HEK293 (cell line): ENCODE measurements at regions not wholly inside any gene's neighbourhood (a gene's known extent, or its start where the extent isn't known, plus 50 kb on each side); places are given as distances from the start of the nearest gene placed in this dataset.

Source experiments
- CTCF ChIA-PET: fragments of 350-600 bp; formaldehyde crosslinking; extraction: SDS; loops from one replicate; lab custom pipeline; 2021; ENCODE audit warnings: antibody characterized with exemption; lab: Yijun Ruan, JAX
- POLR2A ChIA-PET: fragments of 300-600 bp; formaldehyde crosslinking; extraction: SDS; loops from one replicate; lab custom pipeline; 2020; ENCODE audit warnings: antibody characterized with exemption, inconsistent platforms; lab: Yijun Ruan, JAX
- H3K27ac ChIP-seq: fragments of 200-500 bp; sonication (Bioruptor generic); 2 replicates; pipeline ENCODE4 v1.5.1; 2014; ENCODE audit warnings: low read depth, low read length, control low read depth, inconsistent platforms; ENCODE audit errors: extremely low read depth
- H3K36me3 ChIP-seq, 2 experiments: fragments of 200-500 bp in 1 of 2; sonication (Bioruptor generic) in 1 of 2; 1 replicate in 1 of 2; 2 replicates in 1 of 2; pipeline ENCODE4 v1.5.1; 2014 to 2017; ENCODE audit warnings: inconsistent platforms in 2 of 2, low read length in 2 of 2; ENCODE audit not compliant: control insufficient read depth in 2 of 2, insufficient read depth in 1 of 2
- H3K4me1 ChIP-seq: fragments of 200-500 bp; sonication (Bioruptor generic); 2 replicates; pipeline ENCODE4 v1.5.1; 2014; ENCODE audit warnings: mild to moderate bottlenecking, low read length, inconsistent platforms; ENCODE audit not compliant: control insufficient read depth, insufficient read depth
- H3K4me3 ChIP-seq: 2 replicates; pipeline ENCODE4 v1.5.1; 2011; ENCODE audit warnings: low read depth, mild to moderate bottlenecking, control low read depth, low read length, moderate library complexity
- H3K9me3 ChIP-seq: fragments of 200-500 bp; sonication (Bioruptor generic); 2 replicates; pipeline ENCODE4 v1.5.1; 2014; ENCODE audit warnings: low read depth, low read length, inconsistent platforms; ENCODE audit not compliant: control insufficient read depth, insufficient read depth
- EGR2 ChIP-seq: fragments of 450-650 bp; formaldehyde crosslinking; IDR thresholded peaks from 2 replicates; pipeline ENCODE4 v1.5.1; 2016; ENCODE audit warnings: low read depth, missing biosample characterization, missing genetic modification characterization
- OSR2 ChIP-seq: fragments of 450-650 bp; formaldehyde crosslinking; IDR thresholded peaks from 2 replicates; pipeline ENCODE4 v1.5.1; 2016; ENCODE audit warnings: missing biosample characterization, missing genetic modification characterization
- WT1 ChIP-seq: fragments of 450-650 bp; formaldehyde crosslinking; IDR thresholded peaks from 2 replicates; pipeline ENCODE4 v1.5.1; 2016; ENCODE audit warnings: missing biosample characterization, missing genetic modification characterization
- YY2 ChIP-seq: fragments of 450-650 bp; formaldehyde crosslinking; IDR thresholded peaks from 2 replicates; pipeline ENCODE4 v1.5.1; 2016; ENCODE audit warnings: missing biosample characterization, missing genetic modification characterization
- ZFHX2 ChIP-seq: fragments of 450-650 bp; formaldehyde crosslinking; conservative IDR thresholded peaks from 2 replicates; pipeline ENCODE4 v1.5.1; 2016; ENCODE audit warnings: missing biosample characterization, missing genetic modification characterization
- ZFP69B ChIP-seq: fragments of 450-650 bp; formaldehyde crosslinking; IDR thresholded peaks from 2 replicates; pipeline ENCODE4 v1.5.1; 2016; ENCODE audit warnings: missing biosample characterization, missing genetic modification characterization
- ZNF23 ChIP-seq: fragments of 450-650 bp; formaldehyde crosslinking; IDR thresholded peaks from 2 replicates; pipeline ENCODE4 v1.5.1; 2016; ENCODE audit warnings: missing biosample characterization, missing genetic modification characterization, borderline replicate concordance
- ZNF37A ChIP-seq: fragments of 450-650 bp; IDR thresholded peaks from 2 replicates; pipeline ENCODE4 v1.5.1; 2018; ENCODE audit warnings: missing biosample characterization, missing genetic modification characterization
- ZNF391 ChIP-seq: fragments of 450-650 bp; formaldehyde crosslinking; IDR thresholded peaks from 2 replicates; pipeline ENCODE4 v1.5.1; 2016; ENCODE audit warnings: low read depth, missing biosample characterization, missing genetic modification characterization, borderline replicate concordance
- ZNF394 ChIP-seq: fragments of 450-650 bp; formaldehyde crosslinking; IDR thresholded peaks from 2 replicates; pipeline ENCODE4 v1.5.1; 2016; ENCODE audit warnings: missing biosample characterization, missing genetic modification characterization, mild to moderate bottlenecking, moderate library complexity, borderline replicate concordance
- ZNF433 ChIP-seq: fragments of 450-650 bp; formaldehyde crosslinking; IDR thresholded peaks from 2 replicates; pipeline ENCODE4 v1.5.1; 2016; ENCODE audit warnings: missing biosample characterization, missing genetic modification characterization, low read depth
- ZNF473 ChIP-seq: fragments of 450-650 bp; formaldehyde crosslinking; IDR thresholded peaks from 2 replicates; pipeline ENCODE4 v1.5.1; 2017; ENCODE audit warnings: missing biosample characterization, missing genetic modification characterization
- ZNF48 ChIP-seq: fragments of 450-650 bp; formaldehyde crosslinking; IDR thresholded peaks from 2 replicates; pipeline ENCODE4 v1.5.1; 2016; ENCODE audit warnings: missing biosample characterization, missing genetic modification characterization
- ZNF501 ChIP-seq: fragments of 450-650 bp; formaldehyde crosslinking; IDR thresholded peaks from 2 replicates; pipeline ENCODE4 v1.5.1; 2016; ENCODE audit warnings: missing biosample characterization, missing genetic modification characterization
- ZNF521 ChIP-seq: fragments of 450-650 bp; formaldehyde crosslinking; IDR thresholded peaks from 2 replicates; pipeline ENCODE4 v1.5.1; 2017; ENCODE audit warnings: missing biosample characterization, mild to moderate bottlenecking, missing genetic modification characterization
- ZNF600 ChIP-seq: fragments of 450-650 bp; formaldehyde crosslinking; IDR thresholded peaks from 2 replicates; pipeline ENCODE4 v1.5.1; 2016; ENCODE audit warnings: missing biosample characterization, missing genetic modification characterization
- ZNF624 ChIP-seq: fragments of 450-650 bp; formaldehyde crosslinking; IDR thresholded peaks from 2 replicates; pipeline ENCODE4 v1.5.1; 2017; ENCODE audit warnings: missing biosample characterization, missing genetic modification characterization
- ZNF777 ChIP-seq: fragments of 450-650 bp; formaldehyde crosslinking; IDR thresholded peaks from 2 replicates; pipeline ENCODE4 v1.5.1; 2017; ENCODE audit warnings: missing biosample characterization, missing genetic modification characterization, borderline replicate concordance
- ZSCAN16 ChIP-seq: fragments of 450-650 bp; formaldehyde crosslinking; IDR thresholded peaks from 2 replicates; pipeline ENCODE4 v1.5.1; 2016; ENCODE audit warnings: missing biosample characterization, missing genetic modification characterization
- TF ChIP-seq, protein P1 (sequence below): fragments of 450-650 bp; formaldehyde crosslinking; IDR thresholded peaks from 2 replicates; pipeline ENCODE4 v1.5.1; 2016; ENCODE audit warnings: missing biosample characterization, missing genetic modification characterization
- TF ChIP-seq, protein P2 (sequence below): fragments of 450-650 bp; formaldehyde crosslinking; IDR thresholded peaks from 2 replicates; pipeline ENCODE4 v1.5.1; 2016; ENCODE audit warnings: missing biosample characterization, missing genetic modification characterization
- TF ChIP-seq, protein P3 (sequence below): fragments of 450-650 bp; formaldehyde crosslinking; IDR thresholded peaks from 2 replicates; pipeline ENCODE4 v1.5.1; 2016; ENCODE audit warnings: missing biosample characterization, missing genetic modification characterization, low read depth

DNA sequence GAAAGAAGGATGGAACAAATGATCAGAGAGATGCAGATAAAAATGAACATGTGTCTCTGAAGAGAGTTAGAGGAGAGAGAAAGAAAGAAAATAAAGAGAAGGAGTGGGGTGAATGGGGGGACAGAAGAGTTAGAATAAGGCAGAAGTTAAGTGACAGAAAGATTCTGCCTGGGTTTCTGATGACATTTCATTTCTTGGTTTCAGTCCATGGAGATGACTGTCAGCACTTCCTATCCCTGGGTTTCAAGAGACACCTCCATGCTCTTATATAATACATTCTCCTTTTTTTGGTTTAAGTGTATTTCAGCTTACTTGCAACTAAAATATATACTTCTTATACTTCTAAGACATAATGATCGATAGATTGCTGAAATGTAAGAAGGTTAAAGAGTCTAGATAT lies 213.0 kb upstream of the IL12B start (continued):
- TF ChIP-seq ZNF473 (tag by site-specific recombination) = no peak
- no peak for TF ChIP-seq ZSCAN16
- TF ChIP-seq ZNF501 (tag by site-specific recombination) = no peak
- TF ChIP-seq EGR2 (tag by site-specific recombination) = no peak
- no peak for TF ChIP-seq ZNF48 (tag by site-specific recombination)
- TF ChIP-seq ZNF600 (tag by site-specific recombination) = no peak
- no peak for TF ChIP-seq YY2 (tag by site-specific recombination)

DNA sequence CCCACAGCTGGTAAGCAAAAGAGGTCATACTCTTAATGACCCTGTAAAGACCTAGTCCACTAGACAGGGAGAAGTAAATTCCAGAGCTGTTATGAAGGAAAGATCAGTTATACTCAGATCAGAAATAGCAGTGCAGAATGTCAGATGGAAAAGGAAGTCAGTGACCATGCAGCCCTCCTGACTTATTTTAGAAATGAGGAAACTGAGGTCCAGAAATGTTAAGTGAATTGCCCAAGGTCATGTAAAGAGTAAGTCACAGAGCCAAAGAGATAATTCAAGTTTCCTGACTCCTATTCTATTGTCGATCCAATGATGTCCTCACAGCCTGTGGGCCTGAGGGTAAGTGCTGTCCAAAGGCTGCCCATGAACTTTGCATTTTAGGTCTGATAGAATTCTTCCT lies 214.9 kb upstream of the IL12B start:
- TF ChIP-seq ZFP69B = no peak
- Histone ChIP-seq H3K4me1 (no peaks in the 10 kb centered on the region), H3K36me3 (no peaks in the 10 kb centered on the region), H3K27ac (no peak overlapping the region), H3K4me3 (no peak overlapping the region), H3K9me3 (no peaks in the 10 kb centered on the region)
- CTCF ChIA-PET = no interaction called here
- POLR2A ChIA-PET = no interaction called here

DNA sequence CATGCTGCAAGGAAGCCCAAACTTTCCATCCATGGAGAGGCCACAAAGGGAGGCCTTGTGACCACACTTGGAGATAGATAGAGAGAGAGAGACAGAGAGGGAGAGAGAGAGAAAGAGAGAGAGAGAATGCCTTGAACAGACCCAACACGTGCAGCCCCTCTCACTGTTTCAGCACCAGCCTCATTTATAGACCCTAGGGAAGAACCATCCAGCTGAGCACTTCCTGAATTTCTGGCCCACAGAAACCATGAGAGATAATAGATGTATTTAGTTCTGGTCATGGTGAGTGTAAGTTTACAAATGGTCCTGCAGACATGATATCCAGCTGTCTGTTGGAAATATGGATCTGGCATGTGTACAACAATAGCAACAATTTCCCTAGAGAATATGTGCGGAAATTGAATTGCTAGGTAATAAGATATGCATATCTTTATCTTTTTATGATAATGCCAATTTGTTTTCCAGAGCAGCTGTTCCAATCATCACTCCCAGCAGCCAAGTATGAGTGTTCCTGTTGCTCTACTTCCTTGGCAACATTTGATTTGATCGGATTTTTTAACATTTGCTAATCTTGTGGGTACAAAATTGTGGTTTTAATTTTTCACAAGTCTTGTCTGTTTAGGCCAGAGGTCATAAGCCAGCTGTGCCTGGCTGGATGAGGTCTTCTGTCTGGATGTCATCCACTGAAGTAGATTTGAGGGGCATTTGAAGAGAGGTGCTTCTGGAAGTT lies 217.3 kb upstream of the IL12B start:
- POLR2A ChIA-PET = no interaction called here
- TF ChIP-seq OSR2 (tag by site-specific recombination) = no peak
- TF ChIP-seq ZNF391 (tag by site-specific recombination) = no peak
- TF ChIP-seq ZNF394 = no peak
- no peaks in the 10 kb centered on the region for H3K9me3 ChIP-seq
- H3K36me3 ChIP-seq = no peaks in the 10 kb centered on the region
- no peak overlapping the region for H3K27ac ChIP-seq
- no peaks in the 10 kb centered on the region for H3K4me1 ChIP-seq
- CTCF ChIA-PET = no interaction called here
- no peak overlapping the region for H3K4me3 ChIP-seq

DNA sequence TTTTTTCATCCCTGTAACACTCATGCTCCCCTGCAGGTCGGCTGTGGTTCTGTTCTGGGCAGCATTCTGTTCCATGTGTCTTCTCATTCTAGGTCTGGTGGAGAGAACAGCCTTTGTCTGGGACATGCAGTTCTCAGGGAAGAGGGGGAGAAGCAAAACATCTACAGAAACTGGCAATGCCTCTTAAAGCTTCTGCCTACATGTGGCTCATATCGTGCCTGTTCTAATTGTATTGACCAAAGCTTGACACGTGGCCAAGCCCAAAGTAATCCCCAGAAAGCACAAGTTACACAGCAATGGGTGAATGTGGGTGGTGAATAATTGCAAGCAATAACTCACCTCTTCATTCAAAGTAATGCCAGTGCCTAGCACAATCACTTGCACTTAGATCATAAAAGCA lies 218.2 kb upstream of the IL12B start:
- no peaks in the 10 kb centered on the region for H3K36me3 ChIP-seq
- POLR2A ChIA-PET = no interaction called here
- CTCF ChIA-PET = interaction anchor here (0.7 kb wide), 1 partner anchor 363 kb away, joined by 3 read pairs; no protein-coding TSS in a partner anchor

More for the DNA sequence above, 218.2 kb upstream of the IL12B start:
- H3K9me3 ChIP-seq = no peaks in the 10 kb centered on the region
- no peaks in the 10 kb centered on the region for H3K4me1 ChIP-seq
- TF ChIP-seq ZNF521 (tag by site-specific recombination) = no peak
- TF ChIP-seq, protein P1, sequence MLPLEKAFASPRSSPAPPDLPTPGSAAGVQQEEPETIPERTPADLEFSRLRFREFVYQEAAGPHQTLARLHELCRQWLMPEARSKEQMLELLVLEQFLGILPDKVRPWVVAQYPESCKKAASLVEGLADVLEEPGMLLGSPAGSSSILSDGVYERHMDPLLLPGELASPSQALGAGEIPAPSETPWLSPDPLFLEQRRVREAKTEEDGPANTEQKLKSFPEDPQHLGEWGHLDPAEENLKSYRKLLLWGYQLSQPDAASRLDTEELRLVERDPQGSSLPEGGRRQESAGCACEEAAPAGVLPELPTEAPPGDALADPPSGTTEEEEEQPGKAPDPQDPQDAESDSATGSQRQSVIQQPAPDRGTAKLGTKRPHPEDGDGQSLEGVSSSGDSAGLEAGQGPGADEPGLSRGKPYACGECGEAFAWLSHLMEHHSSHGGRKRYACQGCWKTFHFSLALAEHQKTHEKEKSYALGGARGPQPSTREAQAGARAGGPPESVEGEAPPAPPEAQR (tag by site-specific recombination) = no peak
- TF ChIP-seq WT1 = no peak
- TF ChIP-seq ZNF777 (tag by site-specific recombination) = no peak
- peak; percentile 38; the same call in 1 of the 2 replicates for TF ChIP-seq ZFHX2 (tag by site-specific recombination)
- TF ChIP-seq, protein P2, sequence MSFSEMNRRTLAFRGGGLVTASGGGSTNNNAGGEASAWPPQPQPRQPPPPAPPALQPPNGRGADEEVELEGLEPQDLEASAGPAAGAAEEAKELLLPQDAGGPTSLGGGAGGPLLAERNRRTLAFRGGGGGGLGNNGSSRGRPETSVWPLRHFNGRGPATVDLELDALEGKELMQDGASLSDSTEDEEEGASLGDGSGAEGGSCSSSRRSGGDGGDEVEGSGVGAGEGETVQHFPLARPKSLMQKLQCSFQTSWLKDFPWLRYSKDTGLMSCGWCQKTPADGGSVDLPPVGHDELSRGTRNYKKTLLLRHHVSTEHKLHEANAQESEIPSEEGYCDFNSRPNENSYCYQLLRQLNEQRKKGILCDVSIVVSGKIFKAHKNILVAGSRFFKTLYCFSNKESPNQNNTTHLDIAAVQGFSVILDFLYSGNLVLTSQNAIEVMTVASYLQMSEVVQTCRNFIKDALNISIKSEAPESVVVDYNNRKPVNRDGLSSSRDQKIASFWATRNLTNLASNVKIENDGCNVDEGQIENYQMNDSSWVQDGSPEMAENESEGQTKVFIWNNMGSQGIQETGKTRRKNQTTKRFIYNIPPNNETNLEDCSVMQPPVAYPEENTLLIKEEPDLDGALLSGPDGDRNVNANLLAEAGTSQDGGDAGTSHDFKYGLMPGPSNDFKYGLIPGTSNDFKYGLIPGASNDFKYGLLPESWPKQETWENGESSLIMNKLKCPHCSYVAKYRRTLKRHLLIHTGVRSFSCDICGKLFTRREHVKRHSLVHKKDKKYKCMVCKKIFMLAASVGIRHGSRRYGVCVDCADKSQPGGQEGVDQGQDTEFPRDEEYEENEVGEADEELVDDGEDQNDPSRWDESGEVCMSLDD (tag by site-specific recombination) = no peak
- TF ChIP-seq, protein P3, sequence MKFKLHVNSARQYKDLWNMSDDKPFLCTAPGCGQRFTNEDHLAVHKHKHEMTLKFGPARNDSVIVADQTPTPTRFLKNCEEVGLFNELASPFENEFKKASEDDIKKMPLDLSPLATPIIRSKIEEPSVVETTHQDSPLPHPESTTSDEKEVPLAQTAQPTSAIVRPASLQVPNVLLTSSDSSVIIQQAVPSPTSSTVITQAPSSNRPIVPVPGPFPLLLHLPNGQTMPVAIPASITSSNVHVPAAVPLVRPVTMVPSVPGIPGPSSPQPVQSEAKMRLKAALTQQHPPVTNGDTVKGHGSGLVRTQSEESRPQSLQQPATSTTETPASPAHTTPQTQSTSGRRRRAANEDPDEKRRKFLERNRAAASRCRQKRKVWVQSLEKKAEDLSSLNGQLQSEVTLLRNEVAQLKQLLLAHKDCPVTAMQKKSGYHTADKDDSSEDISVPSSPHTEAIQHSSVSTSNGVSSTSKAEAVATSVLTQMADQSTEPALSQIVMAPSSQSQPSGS (tag by site-specific recombination) = no peak
- no peak for TF ChIP-seq ZNF433 (tag by site-specific recombination)
- TF ChIP-seq ZNF37A (tag by site-specific recombination) = no peak
- TF ChIP-seq EGR2 (tag by site-specific recombination) = peak; percentile 63
- no peak for TF ChIP-seq ZNF23 (tag by site-specific recombination)
- no peak for TF ChIP-seq ZSCAN16
- TF ChIP-seq ZNF624 (tag by site-specific recombination) = no peak
- TF ChIP-seq, all 188 proteins: peak for 2
- Histone ChIP-seq H3K4me3 (no peak overlapping the region), H3K27ac (no peak overlapping the region)
